A549 (cell line): ENCODE measurements at regions not wholly inside any gene's neighbourhood (a gene's known extent, or its start where the extent isn't known, plus 50 kb on each side); places are given as distances from the start of the nearest gene placed in this dataset.

ENCODE experiments used
- BHLHE40 ChIP-seq: IDR thresholded peaks from 2 replicates; pipeline ENCODE4 v1.6.1; 2012; ENCODE audit warnings: low read depth, low read length, inconsistent platforms
- CBX8 ChIP-seq: fragments of 200-600 bp; sonication (generic); IDR thresholded peaks from 2 replicates; pipeline ENCODE4 v1.6.1; 2016
- CHD2 ChIP-seq: fragments of 150-350 bp; IDR thresholded peaks from 2 replicates; pipeline ENCODE4 v1.6.1; 2014; ENCODE audit warnings: low read length; ENCODE audit not compliant: partially characterized antibody
- EP300 ChIP-seq, 2 experiments: fragments of >200 bp; sonication (Bioruptor Twin); formaldehyde crosslinking; IDR thresholded peaks; 2 replicates in 1 of 2; 3 replicates in 1 of 2; pipeline ENCODE4 v1.6.1; 2016 to 2017
- MAFK ChIP-seq: fragments of 450-650 bp; IDR thresholded peaks from 2 replicates; pipeline ENCODE4 v1.6.1; 2014; ENCODE audit not compliant: partially characterized antibody
- MYC ChIP-seq: IDR thresholded peaks from 2 replicates; pipeline ENCODE4 v1.6.1; 2012; ENCODE audit warnings: mild to moderate bottlenecking, inconsistent platforms, low read length, improper control_type of control experiment, borderline replicate concordance
- NPAS2 ChIP-seq: fragments of 250-450 bp; sonication (Bioruptor Pico); IDR thresholded peaks from 2 replicates; pipeline ENCODE4 v1.8.0; 2022; ENCODE audit warnings: mild to moderate bottlenecking, moderate library complexity, borderline replicate concordance
- NR3C1 ChIP-seq: fragments of >200 bp; sonication (Bioruptor Twin); formaldehyde crosslinking; IDR thresholded peaks from 3 replicates; pipeline ENCODE4 v1.6.1; 2017
- PHF8 ChIP-seq: fragments of 200-600 bp; sonication (generic); IDR thresholded peaks from 2 replicates; pipeline ENCODE4 v1.6.1; 2016; ENCODE audit warnings: low read depth, mild to moderate bottlenecking, antibody characterized with exemption, moderate library complexity, borderline replicate concordance
- POLR2A ChIP-seq: IDR thresholded peaks from 2 replicates; pipeline ENCODE4 v1.6.1; 2012; ENCODE audit warnings: mild to moderate bottlenecking, low read length
- ZC3H11A ChIP-seq: fragments of 450-650 bp; IDR thresholded peaks from 2 replicates; pipeline ENCODE4 v1.6.1; 2014; ENCODE audit warnings: antibody characterized with exemption, mild to moderate bottlenecking
- ZNF302 ChIP-seq: fragments of 250-450 bp; sonication (Bioruptor Pico); IDR thresholded peaks from 2 replicates; pipeline ENCODE4 v1.9.0; 2021; ENCODE audit warnings: inconsistent platforms, mild to moderate bottlenecking, moderate library complexity
- TF ChIP-seq, protein P1 (sequence below): fragments of >200 bp; sonication (Bioruptor Twin); formaldehyde crosslinking; IDR thresholded peaks from 3 replicates; pipeline ENCODE4 v1.5.1; 2016

DNA sequence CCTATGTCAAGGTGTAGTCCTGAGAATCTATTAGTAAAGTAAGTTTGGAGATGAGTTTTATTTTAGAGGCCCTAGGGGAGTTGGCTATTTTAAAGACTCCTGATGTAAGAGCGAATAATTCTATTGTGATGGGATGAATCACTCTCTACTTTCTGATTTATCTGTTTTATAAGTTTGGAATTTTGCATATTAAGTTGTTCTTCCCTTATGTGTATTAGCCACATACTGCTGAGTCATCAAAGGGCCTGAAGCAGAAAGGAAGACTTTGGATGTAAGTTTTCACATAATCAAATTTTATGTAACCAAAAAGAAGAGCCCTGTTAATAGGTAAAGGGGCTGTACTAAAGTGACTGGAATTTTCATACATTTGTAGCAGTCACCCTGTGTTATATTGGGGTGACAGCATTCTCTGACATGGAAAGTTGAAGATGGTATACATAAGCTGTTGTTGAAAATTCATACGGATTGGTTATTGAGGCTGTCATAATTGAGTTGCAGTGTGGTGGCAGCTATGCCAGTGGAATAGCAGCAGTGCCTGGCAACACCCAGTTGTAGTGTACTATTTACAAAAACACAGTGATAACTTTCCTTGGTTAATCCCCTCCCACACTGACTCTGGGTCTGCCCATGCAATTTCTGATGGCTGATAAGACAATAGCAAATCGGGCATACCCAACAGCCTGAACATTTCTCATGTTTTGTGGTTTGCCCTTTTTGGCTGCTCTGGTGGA, 90.6 kb upstream of the NTM start:
- TF ChIP-seq, protein P1, sequence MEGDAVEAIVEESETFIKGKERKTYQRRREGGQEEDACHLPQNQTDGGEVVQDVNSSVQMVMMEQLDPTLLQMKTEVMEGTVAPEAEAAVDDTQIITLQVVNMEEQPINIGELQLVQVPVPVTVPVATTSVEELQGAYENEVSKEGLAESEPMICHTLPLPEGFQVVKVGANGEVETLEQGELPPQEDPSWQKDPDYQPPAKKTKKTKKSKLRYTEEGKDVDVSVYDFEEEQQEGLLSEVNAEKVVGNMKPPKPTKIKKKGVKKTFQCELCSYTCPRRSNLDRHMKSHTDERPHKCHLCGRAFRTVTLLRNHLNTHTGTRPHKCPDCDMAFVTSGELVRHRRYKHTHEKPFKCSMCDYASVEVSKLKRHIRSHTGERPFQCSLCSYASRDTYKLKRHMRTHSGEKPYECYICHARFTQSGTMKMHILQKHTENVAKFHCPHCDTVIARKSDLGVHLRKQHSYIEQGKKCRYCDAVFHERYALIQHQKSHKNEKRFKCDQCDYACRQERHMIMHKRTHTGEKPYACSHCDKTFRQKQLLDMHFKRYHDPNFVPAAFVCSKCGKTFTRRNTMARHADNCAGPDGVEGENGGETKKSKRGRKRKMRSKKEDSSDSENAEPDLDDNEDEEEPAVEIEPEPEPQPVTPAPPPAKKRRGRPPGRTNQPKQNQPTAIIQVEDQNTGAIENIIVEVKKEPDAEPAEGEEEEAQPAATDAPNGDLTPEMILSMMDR = no peak
- TF ChIP-seq POLR2A (no peak), NPAS2 (CRISPR knock-in tag) (no peak), ZNF302 (CRISPR knock-in tag) (no peak), ZC3H11A (no peak), MAFK (peak; percentile 87), NR3C1 (no peak), MYC (no peak), CBX8 (no peak), BHLHE40 (no peak), CHD2 (no peak), EP300 (IDR thresholded peaks at IDR 0.05) (no peak), PHF8 (no peak)
